NCI-H2196 (cell line): ENCODE measurements at regions not wholly inside any gene's neighbourhood (a gene's known extent, or its start where the extent isn't known, plus 50 kb on each side); places are given as distances from the start of the nearest gene placed in this dataset.
"Not testable (repeated sequence)": the region's sequence is repeated elsewhere in the genome, so short reads cannot be mapped to it uniquely, and the experiment has no call there.

ENCODE experiments used
- DNase-seq: peaks from one replicate; lab custom pipeline; 2025; ENCODE audit not compliant: unreplicated experiment; lab: John Stamatoyannopoulos, UW

- DNase-seq = no peak
Observed at GRCh38 chr6:103812970-103813369, 1046.7 kb downstream of the HACE1 start.

GRCh38 chr6:103801901-103802479 is 1057.7 kb downstream of the HACE1 start:
- DNase-seq = not testable (repeated sequence)

DNA sequence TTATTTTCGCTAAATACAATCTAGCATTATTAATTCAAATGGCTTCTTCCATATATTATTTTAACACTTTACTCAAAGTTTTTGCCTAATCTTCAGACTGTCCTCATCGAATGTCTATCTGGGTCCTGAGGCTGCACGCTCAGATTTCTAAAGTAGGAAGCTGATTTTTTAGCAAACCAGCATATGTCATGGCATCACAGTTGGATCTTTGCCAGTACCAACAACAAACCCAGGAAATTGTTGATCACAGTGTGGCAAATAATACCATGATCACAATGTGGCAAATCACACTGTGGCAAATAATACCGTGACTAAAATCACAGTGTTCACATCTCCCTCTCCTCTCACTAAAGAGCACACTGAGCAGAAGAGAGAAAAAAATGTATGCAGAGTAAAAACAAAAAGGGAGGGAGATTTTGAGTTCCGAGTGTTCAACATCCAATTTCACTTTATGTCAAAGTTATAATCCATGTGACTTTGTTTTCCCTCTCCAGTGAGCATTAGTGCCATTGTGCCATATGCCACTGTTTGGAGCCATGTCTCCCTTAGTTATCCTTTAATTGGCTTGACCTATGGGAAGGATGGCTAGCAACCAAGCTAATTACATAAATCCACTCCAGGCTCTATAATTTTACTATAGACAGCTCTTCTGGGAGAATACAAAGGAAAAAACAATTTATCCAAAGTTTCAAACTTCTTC is 1059.6 kb downstream of the HACE1 start:
- DNase-seq = no peak

DNA sequence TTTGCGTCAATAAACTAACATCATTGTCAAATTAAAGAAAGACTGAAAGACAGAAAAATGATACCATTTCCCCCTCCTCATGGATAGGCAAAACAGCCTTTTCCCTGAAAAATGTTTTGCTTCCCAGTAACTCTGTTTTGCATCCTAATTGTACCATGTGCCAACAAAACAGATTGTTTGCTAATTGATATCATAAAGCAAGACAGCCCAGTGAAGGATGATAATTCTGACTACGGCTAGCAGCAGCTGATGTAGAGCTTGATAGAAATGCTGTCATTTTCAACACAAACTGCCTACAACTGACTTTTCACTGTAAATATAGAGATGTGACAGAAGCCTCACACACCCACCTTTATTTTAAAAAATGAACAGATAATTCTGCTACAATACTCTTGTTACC is 1061.6 kb downstream of the HACE1 start:
- no peak for DNase-seq

DNA sequence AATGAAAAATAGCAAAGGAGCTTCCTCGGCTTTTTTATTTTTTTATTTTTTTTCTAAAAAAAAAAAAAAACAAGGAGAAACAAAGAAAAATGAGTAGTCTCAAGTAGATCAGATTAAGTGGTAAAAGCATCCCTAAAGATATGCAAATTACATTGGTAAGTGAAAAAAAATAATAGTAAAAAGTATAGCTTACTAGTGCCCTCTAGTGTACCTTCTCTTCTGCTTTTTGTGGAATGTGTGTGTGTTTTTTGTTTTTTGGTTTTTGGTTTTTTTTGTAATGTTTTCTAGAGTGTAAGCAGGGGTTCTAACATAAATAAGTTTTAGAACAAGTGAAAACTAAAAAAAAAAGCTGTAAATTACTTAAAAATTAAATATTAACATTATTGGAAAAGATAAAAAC is 1062.0 kb downstream of the HACE1 start:
- no peak for DNase-seq

- DNase-seq = no peak
Observed at GRCh38 chr6:103791458-103791857, 1068.3 kb downstream of the HACE1 start.

GRCh38 chr6:103784117-103784516 is 1075.6 kb downstream of the HACE1 start:
- no peak for DNase-seq

DNA sequence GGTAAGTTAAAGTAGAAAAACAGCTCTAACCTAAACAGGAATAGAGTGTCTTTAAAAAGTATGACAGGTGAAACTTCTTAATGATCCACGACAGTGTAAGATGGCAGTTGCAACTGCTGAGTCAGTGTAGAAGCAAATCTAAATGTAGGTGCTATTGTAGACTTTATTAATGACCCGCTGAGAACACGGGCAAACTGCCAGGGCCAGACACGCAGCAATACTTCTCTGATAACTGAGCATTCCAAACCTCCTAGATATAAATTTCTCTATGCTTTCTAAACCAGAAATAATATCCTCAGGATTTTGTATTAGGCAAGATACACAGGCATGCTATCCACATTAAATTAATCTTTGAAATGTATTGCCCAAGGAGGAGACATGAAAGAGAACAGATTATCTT is 1076.4 kb downstream of the HACE1 start:
- no peak for DNase-seq

DNA sequence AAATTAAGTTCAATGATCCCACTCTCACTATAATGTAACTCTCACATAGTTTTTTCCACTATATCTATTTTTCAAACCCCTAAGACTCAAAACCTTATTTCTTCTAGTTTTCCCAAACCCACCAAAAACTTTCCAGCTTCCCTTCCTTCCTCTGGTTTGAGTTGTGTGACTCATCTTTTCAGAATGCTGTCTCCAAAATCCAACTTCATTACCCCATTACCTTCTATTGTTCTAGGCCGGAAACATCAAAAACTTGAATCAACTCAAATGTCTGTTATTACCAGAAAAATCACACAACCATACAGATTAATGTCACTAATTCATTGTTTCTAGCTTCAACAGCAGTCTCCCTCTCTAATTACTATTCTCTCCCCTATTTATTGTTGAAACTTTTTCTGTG is 1090.3 kb downstream of the HACE1 start:
- DNase-seq = no peak

GRCh38 chr6:103750603-103751002 is 1109.1 kb downstream of the HACE1 start:
- DNase-seq = no peak

DNA sequence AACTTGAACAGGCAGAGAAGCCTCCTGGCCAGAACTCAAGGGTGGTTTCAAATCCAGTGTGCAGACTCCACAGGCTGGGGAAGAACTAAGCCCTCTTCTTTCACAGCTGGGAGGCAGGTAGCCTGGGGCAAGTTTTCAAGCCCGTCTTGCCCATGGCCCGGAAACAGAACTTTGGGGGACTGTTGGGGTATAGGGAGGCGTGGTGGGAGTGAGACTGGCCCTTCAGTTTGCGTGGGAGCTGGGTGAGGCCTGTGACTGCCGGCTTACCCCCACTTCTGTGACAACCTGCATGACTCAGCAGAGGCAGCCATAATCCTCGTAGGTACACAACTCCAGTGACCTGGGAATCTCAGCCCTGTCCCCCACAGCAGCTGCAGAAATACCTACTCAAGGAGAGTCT is 1125.7 kb downstream of the HACE1 start:
- no peak for DNase-seq

GRCh38 chr6:103729658-103730057 is 1130.1 kb downstream of the HACE1 start:
- no peak for DNase-seq

DNA sequence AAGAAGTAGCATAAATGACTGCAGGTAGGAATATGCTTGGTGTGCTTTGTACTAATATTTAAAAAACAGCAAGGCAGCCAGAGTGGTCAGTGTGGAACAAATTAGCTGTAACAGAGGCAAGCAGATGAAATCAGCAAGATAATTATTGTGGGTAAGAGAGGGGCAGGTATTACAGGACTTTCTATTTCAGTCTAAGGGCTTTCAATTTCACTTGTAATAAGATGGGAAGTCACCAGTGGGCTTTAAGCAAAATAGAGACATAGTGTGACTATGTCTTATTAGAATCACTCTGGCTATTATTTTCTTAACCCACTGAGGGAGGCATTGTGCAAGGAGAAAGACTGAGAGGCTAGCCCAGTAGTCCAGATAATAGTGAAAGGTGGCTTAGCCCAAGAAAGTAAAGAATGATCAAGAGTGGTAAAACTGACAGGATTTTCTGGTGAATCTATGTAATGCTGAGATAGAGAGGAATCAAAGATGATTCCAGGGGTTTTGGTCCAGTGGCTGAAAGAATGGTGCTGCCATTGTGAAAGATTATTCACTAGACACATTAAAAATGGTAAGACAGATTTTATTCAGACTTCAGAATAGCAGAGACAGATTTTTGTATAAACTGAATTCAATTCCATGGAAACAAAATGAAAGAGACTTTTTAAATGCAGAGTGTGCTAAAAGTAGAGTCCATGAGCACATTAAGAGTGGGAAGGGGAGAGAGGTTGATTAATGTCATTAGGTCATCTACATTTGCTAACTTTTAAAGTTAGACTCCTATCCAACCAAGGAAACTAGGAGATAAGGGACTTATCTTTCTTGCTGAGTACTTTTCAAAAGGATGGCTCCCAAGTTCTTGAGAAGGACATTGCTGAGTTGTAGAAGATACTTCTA is 1136.0 kb downstream of the HACE1 start:
- DNase-seq = no peak

DNA sequence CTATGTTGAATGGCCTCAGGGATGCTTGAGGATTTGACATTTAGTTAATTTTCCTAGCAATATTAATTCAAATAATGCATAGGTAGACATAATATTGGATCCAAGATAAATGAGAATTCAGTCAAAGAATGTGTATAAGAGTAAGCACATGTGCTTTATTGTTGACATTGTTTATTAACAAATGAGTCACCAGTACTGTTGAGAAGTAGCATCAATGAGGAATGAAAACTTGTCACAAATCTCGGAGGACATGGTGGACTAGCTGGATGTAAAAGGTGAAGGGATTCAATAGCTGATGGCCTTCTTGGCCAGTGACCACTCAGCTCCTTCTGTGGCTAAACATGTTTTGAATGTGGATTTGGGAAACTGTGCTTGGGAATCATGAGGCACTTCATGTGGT is 1137.0 kb downstream of the HACE1 start:
- no peak for DNase-seq

DNA sequence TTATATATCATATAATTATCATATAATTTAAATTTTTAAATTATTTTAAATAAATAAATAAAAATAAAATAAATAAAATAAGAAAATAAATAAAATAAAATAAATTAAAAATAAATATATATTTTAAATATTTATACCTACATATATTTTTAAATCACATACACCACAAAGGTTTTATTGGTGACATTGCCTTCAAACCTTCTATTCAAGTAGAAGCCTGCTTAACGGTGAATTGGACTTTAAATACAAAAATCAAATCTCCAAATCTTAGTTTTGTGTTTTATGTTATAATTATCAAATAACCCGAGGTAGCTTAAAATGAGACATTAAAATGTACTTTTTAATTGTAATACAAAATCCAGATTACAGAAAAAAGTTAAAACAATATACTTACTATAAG is 1137.8 kb downstream of the HACE1 start:
- no peak for DNase-seq

GRCh38 chr6:103720393-103720792 is 1139.3 kb downstream of the HACE1 start:
- DNase-seq = no peak

- DNase-seq = no peak
Observed at GRCh38 chr6:103719545-103719944, 1140.2 kb downstream of the HACE1 start.

GRCh38 chr6:103715269-103715668 is 1144.5 kb downstream of the HACE1 start:
- no peak for DNase-seq

GRCh38 chr6:103709236-103709635 is 1150.5 kb downstream of the HACE1 start:
- not testable (repeated sequence) for DNase-seq

GRCh38 chr6:103707596-103708325 is 1152.0 kb downstream of the HACE1 start:
- DNase-seq = no peak

DNA sequence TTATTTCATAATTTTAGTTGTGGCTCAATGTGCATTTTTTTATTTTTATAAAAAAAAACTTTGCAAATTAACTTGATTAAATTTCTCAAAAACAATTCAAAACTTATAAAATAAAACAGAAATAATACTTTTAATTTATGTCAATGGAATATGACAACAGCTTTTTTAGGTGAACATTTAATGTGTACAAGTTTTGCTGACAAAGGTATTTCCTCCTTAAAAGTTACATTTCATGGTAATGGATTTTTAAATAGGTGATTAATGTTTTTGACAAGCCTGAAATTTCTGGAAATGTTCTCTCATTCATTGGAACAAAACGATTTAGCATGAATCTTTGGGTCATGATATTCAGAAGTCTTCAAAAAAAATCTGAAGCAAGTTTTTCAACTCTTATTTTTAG is 1160.0 kb downstream of the HACE1 start:
- no peak for DNase-seq
